OCI-LY7 (cell line): ENCODE measurements at regions not wholly inside any gene's neighbourhood (a gene's known extent, or its start where the extent isn't known, plus 50 kb on each side); places are given as distances from the start of the nearest gene placed in this dataset.

Experiments
- EZH2phosphoT487 ChIP-seq: fragments of 200-600 bp; sonication (generic); IDR thresholded peaks from 2 replicates; pipeline ENCODE4 v1.6.1; 2018; ENCODE audit warnings: low read depth, borderline replicate concordance, mild to moderate bottlenecking, mixed run types, antibody characterized with exemption, low read length, moderate library complexity, mixed read lengths
- TF ChIP-seq, protein P1 (sequence below): fragments of 200-600 bp; sonication (generic); conservative IDR thresholded peaks from 2 replicates; pipeline ENCODE4 v1.5.1; 2014; ENCODE audit warnings: mild to moderate bottlenecking, antibody characterized with exemption, low read length, moderate library complexity, mixed read lengths

DNA sequence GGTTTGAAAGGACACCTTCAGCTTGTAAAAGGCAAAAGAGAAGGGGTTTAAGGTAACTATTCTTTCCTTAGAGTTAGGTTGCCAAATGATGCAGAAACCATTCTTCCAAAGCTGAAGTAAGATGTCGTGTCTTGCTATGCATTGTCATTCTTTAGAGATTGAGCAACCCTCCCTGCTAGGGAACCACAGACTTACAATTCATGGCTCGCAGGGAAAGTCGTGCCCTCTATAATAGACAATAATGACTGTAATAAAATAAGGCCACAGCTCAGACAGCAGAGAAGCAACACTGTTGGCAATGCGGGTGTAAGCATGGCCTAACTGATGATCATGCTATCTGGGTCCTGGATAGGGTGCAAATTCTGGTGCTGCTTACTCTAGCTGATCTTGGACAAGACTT is 129.6 kb upstream of the CDH13 start:
- TF ChIP-seq, protein P1, sequence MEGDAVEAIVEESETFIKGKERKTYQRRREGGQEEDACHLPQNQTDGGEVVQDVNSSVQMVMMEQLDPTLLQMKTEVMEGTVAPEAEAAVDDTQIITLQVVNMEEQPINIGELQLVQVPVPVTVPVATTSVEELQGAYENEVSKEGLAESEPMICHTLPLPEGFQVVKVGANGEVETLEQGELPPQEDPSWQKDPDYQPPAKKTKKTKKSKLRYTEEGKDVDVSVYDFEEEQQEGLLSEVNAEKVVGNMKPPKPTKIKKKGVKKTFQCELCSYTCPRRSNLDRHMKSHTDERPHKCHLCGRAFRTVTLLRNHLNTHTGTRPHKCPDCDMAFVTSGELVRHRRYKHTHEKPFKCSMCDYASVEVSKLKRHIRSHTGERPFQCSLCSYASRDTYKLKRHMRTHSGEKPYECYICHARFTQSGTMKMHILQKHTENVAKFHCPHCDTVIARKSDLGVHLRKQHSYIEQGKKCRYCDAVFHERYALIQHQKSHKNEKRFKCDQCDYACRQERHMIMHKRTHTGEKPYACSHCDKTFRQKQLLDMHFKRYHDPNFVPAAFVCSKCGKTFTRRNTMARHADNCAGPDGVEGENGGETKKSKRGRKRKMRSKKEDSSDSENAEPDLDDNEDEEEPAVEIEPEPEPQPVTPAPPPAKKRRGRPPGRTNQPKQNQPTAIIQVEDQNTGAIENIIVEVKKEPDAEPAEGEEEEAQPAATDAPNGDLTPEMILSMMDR, result no peak
- TF ChIP-seq EZH2phosphoT487, result no peak
